HepG2 (cell line): ENCODE measurements at regions not wholly inside any gene's neighbourhood (a gene's known extent, or its start where the extent isn't known, plus 50 kb on each side); places are given as distances from the start of the nearest gene placed in this dataset.

Source experiments
- ATAC-seq: fragments of 200-7000 bp; cut with Tn5 transposase; 3 replicates; pipeline ENCODE4 v1.9.1; 2020; ENCODE audit warnings: mild to moderate bottlenecking, moderate library complexity
- BruUV-seq: library from RNA; stranded (reverse); fragments of 400-500 nt; replicated peaks from 2 replicates; lab custom pipeline; 2021; lab: Mats Ljungman, UMichigan
- CTCF ChIA-PET: fragments of 300-600 bp; formaldehyde crosslinking; extraction: SDS; loops from one replicate; lab custom pipeline; 2021; ENCODE audit warnings: low total read pairs, inconsistent platforms, low intra/inter-chr PET ratio; lab: Yijun Ruan, JAX
- POLR2A ChIA-PET: fragments of 350-600 bp; sonication (Branson Sonifier 250); formaldehyde crosslinking; loops from one replicate; lab custom pipeline; 2020; ENCODE audit warnings: antibody characterized with exemption, inconsistent platforms; lab: Yijun Ruan, JAX
- DNase-seq: peaks from one replicate; pipeline ENCODE4 v3.0.0-alpha.2; 2015; ENCODE audit warnings: low spot score
- FAIRE-seq: peaks from 3 replicates; lab custom pipeline; 2011; peaks lifted over from hg19 to GRCh38; lab: Jason Lieb, UNC
- H2AFZ ChIP-seq: one replicate; pipeline ENCODE4 v1.6.1; 2011; ENCODE audit warnings: low read length, inconsistent platforms
- H3K27ac ChIP-seq: fragments of 300-600 bp; 3 replicates; pipeline ENCODE4 v1.8.0; 2011; ENCODE audit warnings: mixed run types, mild to moderate bottlenecking, mixed read lengths, low read length, inconsistent platforms; ENCODE audit not compliant: insufficient read depth; ENCODE audit errors: extremely low read length
- H3K27me3 ChIP-seq, 2 experiments: fragments of 200-600 bp in 1 of 2; 2 replicates in 1 of 2; 3 replicates in 1 of 2; pipeline versions ENCODE4 v1.6.0 to v1.8.0; 2011; ENCODE audit warnings: low read length in 2 of 2, mild to moderate bottlenecking in 2 of 2, moderate library complexity in 2 of 2, inconsistent platforms in 1 of 2; ENCODE audit not compliant: insufficient read depth in 2 of 2, control insufficient read depth in 1 of 2
- H3K36me3 ChIP-seq, 2 experiments: fragments of 200-600 bp in 1 of 2; replicated peaks in 1 of 2; 2 replicates in 1 of 2; 3 replicates in 1 of 2; pipeline versions ENCODE4 v1.5.1 to v1.8.0; 2011; ENCODE audit warnings: low read length in 2 of 2, inconsistent platforms in 1 of 2; ENCODE audit not compliant: insufficient read depth in 2 of 2, control insufficient read depth in 1 of 2
- H3K4me1 ChIP-seq: 2 replicates; pipeline ENCODE4 v1.5.1; 2012; ENCODE audit warnings: low read length, inconsistent platforms; ENCODE audit not compliant: insufficient read depth
- H3K4me2 ChIP-seq: 2 replicates; pipeline ENCODE4 v1.6.0; 2011; ENCODE audit warnings: low read depth, low read length, inconsistent platforms
- H3K4me3 ChIP-seq, 3 experiments: fragments of 200-600 bp in 1 of 3; sonication (generic), shearing (Covaris generic) in 1 of 3; replicated peaks in 1 of 3; 2 replicates each; pipeline ENCODE4 v1.5.1; 2011 to 2016; ENCODE audit warnings: low read length in 3 of 3, inconsistent platforms in 2 of 3, low read depth in 2 of 3, mild to moderate bottlenecking in 2 of 3, control low read depth in 1 of 3, mixed read lengths in 1 of 3; ENCODE audit not compliant: insufficient read depth in 1 of 3
- H3K79me2 ChIP-seq: one replicate; pipeline ENCODE4 v1.6.1; 2011; ENCODE audit warnings: low read length, inconsistent platforms; ENCODE audit not compliant: insufficient read depth
- H3K9ac ChIP-seq: 2 replicates; pipeline ENCODE4 v1.6.0; 2011; ENCODE audit warnings: mild to moderate bottlenecking, low read depth, low read length, inconsistent platforms; ENCODE audit not compliant: insufficient read depth
- H3K9me3 ChIP-seq: 2 replicates; pipeline ENCODE4 v1.5.1; 2012; ENCODE audit warnings: mild to moderate bottlenecking, low read length
- H4K20me1 ChIP-seq: 2 replicates; pipeline ENCODE4 v1.6.0; 2011; ENCODE audit warnings: inconsistent platforms, mild to moderate bottlenecking, low read length, moderate library complexity; ENCODE audit not compliant: insufficient read depth
- HHEX ChIP-seq: IDR thresholded peaks from 2 replicates; pipeline ENCODE4 v1.6.1; 2016; ENCODE audit warnings: control low read depth
- HNRNPUL1 ChIP-seq: fragments of 200-400 bp; formaldehyde crosslinking; IDR thresholded peaks from 2 replicates; pipeline ENCODE4 v1.6.1; 2017; ENCODE audit warnings: low read depth, mild to moderate bottlenecking, low read length, moderate library complexity
- HOXD1 ChIP-seq: sonication (generic); formaldehyde crosslinking; IDR thresholded peaks from 2 replicates; pipeline ENCODE4 v1.5.0; 2020; ENCODE audit warnings: missing genetic modification reagents
- MEIS2 ChIP-seq: sonication (generic); formaldehyde crosslinking; IDR thresholded peaks from 2 replicates; pipeline ENCODE4 v1.9.0; 2021; ENCODE audit warnings: mild to moderate bottlenecking, missing genetic modification reagents
- NKX3-1 ChIP-seq: sonication (generic); formaldehyde crosslinking; IDR thresholded peaks from 2 replicates; pipeline ENCODE4 v1.5.0; 2020; ENCODE audit warnings: missing genetic modification reagents
- SSRP1 ChIP-seq: IDR thresholded peaks from 2 replicates; pipeline ENCODE4 v1.6.1; 2016; ENCODE audit warnings: control low read depth
- TAF1 ChIP-seq: sonication (generic); formaldehyde crosslinking; IDR thresholded peaks from 2 replicates; pipeline ENCODE4 v1.4.0; 2020; ENCODE audit warnings: missing genetic modification reagents
- ZBTB3 ChIP-seq: sonication (generic); formaldehyde crosslinking; IDR thresholded peaks from 2 replicates; pipeline ENCODE4 v1.4.0; 2020; ENCODE audit warnings: low read depth, mild to moderate bottlenecking, moderate library complexity, missing genetic modification reagents, borderline replicate concordance
- ZFP82 ChIP-seq: sonication (generic); formaldehyde crosslinking; IDR thresholded peaks from 2 replicates; pipeline ENCODE4 v1.5.1; 2020; ENCODE audit warnings: mild to moderate bottlenecking, missing genetic modification reagents, borderline replicate concordance
- ZNF10 ChIP-seq: sonication (generic); formaldehyde crosslinking; IDR thresholded peaks from 2 replicates; pipeline ENCODE4 v1.4.0; 2020; ENCODE audit warnings: mild to moderate bottlenecking, low read depth, missing genetic modification reagents, borderline replicate concordance
- ZNF121 ChIP-seq: sonication (generic); formaldehyde crosslinking; IDR thresholded peaks from 2 replicates; pipeline ENCODE4 v1.5.0; 2020; ENCODE audit warnings: mild to moderate bottlenecking, missing genetic modification reagents
- ZNF224 ChIP-seq: sonication (generic); formaldehyde crosslinking; IDR thresholded peaks from 2 replicates; pipeline ENCODE4 v1.5.0; 2020; ENCODE audit warnings: mild to moderate bottlenecking, missing genetic modification reagents
- ZNF235 ChIP-seq: sonication (generic); formaldehyde crosslinking; IDR thresholded peaks from 2 replicates; pipeline ENCODE4 v1.8.1; 2023; ENCODE audit warnings: mild to moderate bottlenecking, missing genetic modification reagents, borderline replicate concordance
- ZNF530 ChIP-seq: sonication (generic); formaldehyde crosslinking; IDR thresholded peaks from 2 replicates; pipeline ENCODE4 v1.5.0; 2020; ENCODE audit warnings: low read depth, mild to moderate bottlenecking, missing genetic modification reagents
- ZNF775 ChIP-seq: sonication (generic); formaldehyde crosslinking; IDR thresholded peaks from 2 replicates; pipeline ENCODE4 v1.4.0; 2020; ENCODE audit warnings: missing genetic modification reagents, mild to moderate bottlenecking, moderate library complexity, borderline replicate concordance
- ZNF790 ChIP-seq: sonication (generic); formaldehyde crosslinking; IDR thresholded peaks from 2 replicates; pipeline ENCODE4 v1.8.0; 2022; ENCODE audit warnings: missing genetic modification reagents, mild to moderate bottlenecking, borderline replicate concordance
- whole genome bisulfite sequencing: methylation state at CpG from one replicate; pipeline ENCODE4 v1.1.6; 2017; ENCODE audit warnings: low lambda C conversion rate; 5-methylcytosine and 5-hydroxymethylcytosine counted together
- in situ Hi-C: cut with HindIII; loops from 2 replicates; pipeline ENCODE4 v1.10.0; 2017; ENCODE audit warnings: low pct_unique_long_range_greater_than_20kb; ENCODE audit not compliant: extremely low pct_ligation_motif_present
- intact Hi-C: fragments of 100-400 bp; cut with micrococcal nuclease; formaldehyde crosslinking; loops from one replicate; pipeline ENCODE4 v1.10.0; 2022; ENCODE audit not compliant: unreplicated experiment
- TF ChIP-seq, protein P1 (sequence below): sonication (generic); formaldehyde crosslinking; IDR thresholded peaks from 2 replicates; pipeline ENCODE4 v1.8.0; 2022; ENCODE audit warnings: mild to moderate bottlenecking, missing genetic modification reagents; ENCODE audit not compliant: insufficient replicate concordance
- TF ChIP-seq, protein P2 (sequence below): sonication (generic); formaldehyde crosslinking; IDR thresholded peaks from 2 replicates; pipeline ENCODE4 v1.8.1; 2023; ENCODE audit warnings: mild to moderate bottlenecking, missing genetic modification reagents
- TF ChIP-seq, protein P3 (sequence below): sonication (generic); formaldehyde crosslinking; IDR thresholded peaks from 2 replicates; pipeline ENCODE4 v1.8.1; 2023; ENCODE audit warnings: mild to moderate bottlenecking, missing genetic modification reagents, borderline replicate concordance
- TF ChIP-seq, protein P4 (sequence below): sonication (generic); formaldehyde crosslinking; IDR thresholded peaks from 2 replicates; pipeline ENCODE4 v1.5.0; 2020; ENCODE audit warnings: missing genetic modification reagents

DNA sequence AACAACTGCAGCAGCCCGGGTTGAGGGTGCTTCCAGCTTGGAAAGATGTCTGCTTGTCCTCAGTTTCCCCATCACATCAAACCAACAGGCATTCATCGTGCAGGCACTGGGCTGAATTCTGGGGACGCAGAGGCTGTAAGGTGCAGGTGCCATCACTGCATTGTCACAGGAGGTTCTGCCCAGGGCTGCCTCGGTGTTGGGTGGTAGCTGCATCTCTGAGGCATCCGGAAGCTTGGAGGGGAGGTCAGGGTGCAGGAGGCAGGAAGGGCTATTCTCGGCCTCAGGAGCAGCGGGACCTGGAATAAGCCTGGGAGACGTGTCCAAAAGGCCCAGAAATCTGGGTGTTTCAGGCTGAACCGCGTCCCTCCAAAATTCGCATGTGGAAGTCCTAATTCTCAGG lies 134.6 kb downstream of the HMX1 start:
- ChIA-PET CTCF (no interaction called here), POLR2A (no interaction called here)
- H3K4me1 ChIP-seq = no peaks in the 10 kb centered on the region
- WGBS = 9% methylated on average over 6 of the region's 11 CpGs
- ATAC-seq (no peak), DNase-seq (no peak), FAIRE-seq (no peak)
- H3K9ac ChIP-seq = no peak overlapping the region
- peaks cover 1 to 37% of the 10 kb centered on the region in 2 experiments; a peak in 3 of 5 replicates for H3K27me3 ChIP-seq
- in situ Hi-C loops = no loop called here
- no peaks in the 10 kb centered on the region for H3K36me3 ChIP-seq
- TF ChIP-seq ZNF790 (CRISPR knock-in tag) (no peak), ZNF121 (CRISPR knock-in tag) (no peak), SSRP1 (CRISPR knock-in tag) (no peak), ZNF10 (CRISPR knock-in tag) (no peak), ZNF530 (CRISPR knock-in tag) (no peak), TAF1 (no peak), ZNF775 (CRISPR knock-in tag) (no peak), ZNF235 (no peak), ZBTB3 (CRISPR knock-in tag) (no peak), ZNF224 (CRISPR knock-in tag) (no peak), HOXD1 (CRISPR knock-in tag) (no peak), HHEX (CRISPR knock-in tag) (no peak), NKX3-1 (CRISPR knock-in tag) (no peak), ZFP82 (no peak), HNRNPUL1 (no peak), MEIS2 (no peak)
- TF ChIP-seq, protein P1, sequence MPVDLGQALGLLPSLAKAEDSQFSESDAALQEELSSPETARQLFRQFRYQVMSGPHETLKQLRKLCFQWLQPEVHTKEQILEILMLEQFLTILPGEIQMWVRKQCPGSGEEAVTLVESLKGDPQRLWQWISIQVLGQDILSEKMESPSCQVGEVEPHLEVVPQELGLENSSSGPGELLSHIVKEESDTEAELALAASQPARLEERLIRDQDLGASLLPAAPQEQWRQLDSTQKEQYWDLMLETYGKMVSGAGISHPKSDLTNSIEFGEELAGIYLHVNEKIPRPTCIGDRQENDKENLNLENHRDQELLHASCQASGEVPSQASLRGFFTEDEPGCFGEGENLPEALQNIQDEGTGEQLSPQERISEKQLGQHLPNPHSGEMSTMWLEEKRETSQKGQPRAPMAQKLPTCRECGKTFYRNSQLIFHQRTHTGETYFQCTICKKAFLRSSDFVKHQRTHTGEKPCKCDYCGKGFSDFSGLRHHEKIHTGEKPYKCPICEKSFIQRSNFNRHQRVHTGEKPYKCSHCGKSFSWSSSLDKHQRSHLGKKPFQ = no peak
- TF ChIP-seq, protein P2, sequence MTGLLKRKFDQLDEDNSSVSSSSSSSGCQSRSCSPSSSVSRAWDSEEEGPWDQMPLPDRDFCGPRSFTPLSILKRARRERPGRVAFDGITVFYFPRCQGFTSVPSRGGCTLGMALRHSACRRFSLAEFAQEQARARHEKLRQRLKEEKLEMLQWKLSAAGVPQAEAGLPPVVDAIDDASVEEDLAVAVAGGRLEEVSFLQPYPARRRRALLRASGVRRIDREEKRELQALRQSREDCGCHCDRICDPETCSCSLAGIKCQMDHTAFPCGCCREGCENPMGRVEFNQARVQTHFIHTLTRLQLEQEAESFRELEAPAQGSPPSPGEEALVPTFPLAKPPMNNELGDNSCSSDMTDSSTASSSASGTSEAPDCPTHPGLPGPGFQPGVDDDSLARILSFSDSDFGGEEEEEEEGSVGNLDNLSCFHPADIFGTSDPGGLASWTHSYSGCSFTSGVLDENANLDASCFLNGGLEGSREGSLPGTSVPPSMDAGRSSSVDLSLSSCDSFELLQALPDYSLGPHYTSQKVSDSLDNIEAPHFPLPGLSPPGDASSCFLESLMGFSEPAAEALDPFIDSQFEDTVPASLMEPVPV (CRISPR knock-in tag) = no peak
- TF ChIP-seq, protein P3, sequence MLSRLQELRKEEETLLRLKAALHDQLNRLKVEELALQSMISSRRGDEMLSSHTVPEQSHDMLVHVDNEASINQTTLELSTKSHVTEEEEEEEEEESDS = no peak
- TF ChIP-seq, protein P4, sequence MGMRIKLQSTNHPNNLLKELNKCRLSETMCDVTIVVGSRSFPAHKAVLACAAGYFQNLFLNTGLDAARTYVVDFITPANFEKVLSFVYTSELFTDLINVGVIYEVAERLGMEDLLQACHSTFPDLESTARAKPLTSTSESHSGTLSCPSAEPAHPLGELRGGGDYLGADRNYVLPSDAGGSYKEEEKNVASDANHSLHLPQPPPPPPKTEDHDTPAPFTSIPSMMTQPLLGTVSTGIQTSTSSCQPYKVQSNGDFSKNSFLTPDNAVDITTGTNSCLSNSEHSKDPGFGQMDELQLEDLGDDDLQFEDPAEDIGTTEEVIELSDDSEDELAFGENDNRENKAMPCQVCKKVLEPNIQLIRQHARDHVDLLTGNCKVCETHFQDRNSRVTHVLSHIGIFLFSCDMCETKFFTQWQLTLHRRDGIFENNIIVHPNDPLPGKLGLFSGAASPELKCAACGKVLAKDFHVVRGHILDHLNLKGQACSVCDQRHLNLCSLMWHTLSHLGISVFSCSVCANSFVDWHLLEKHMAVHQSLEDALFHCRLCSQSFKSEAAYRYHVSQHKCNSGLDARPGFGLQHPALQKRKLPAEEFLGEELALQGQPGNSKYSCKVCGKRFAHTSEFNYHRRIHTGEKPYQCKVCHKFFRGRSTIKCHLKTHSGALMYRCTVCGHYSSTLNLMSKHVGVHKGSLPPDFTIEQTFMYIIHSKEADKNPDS = no peak
- intact Hi-C loops = no loop called here
- no TSS peak for BruUV-seq
- no peaks in the 10 kb centered on the region for H3K9me3 ChIP-seq
- no peaks in the 10 kb centered on the region for H4K20me1 ChIP-seq
- no peak overlapping the region for H2AFZ ChIP-seq
- H3K27ac ChIP-seq = no peak overlapping the region
- no peaks in the 10 kb centered on the region for H3K79me2 ChIP-seq
- no peak overlapping the region for H3K4me3 ChIP-seq
- H3K4me2 ChIP-seq = no peak overlapping the region
